Spleen (tissue), 11 donors: ENCODE measurements at regions not wholly inside any gene's neighbourhood (a gene's known extent, or its start where the extent isn't known, plus 50 kb on each side); places are given as distances from the start of the nearest gene placed in this dataset.

Experiments used
- DNase-seq: peaks from one replicate; pipeline ENCODE4 v3.0.0-alpha.2; 2020
- H3K27ac ChIP-seq, 8 donors: fragments of 200-600 bp; sonication (generic) in 7 of 8; 1 replicate in 4 of 8; 2 replicates in 4 of 8; pipeline versions ENCODE4 v1.5.0 to v1.8.0; 2016 to 2021; ENCODE audit warnings: inconsistent platforms in 4 of 8, mild to moderate bottlenecking in 4 of 8, moderate library complexity in 1 of 8
- H3K27me3 ChIP-seq, 7 donors: fragments of 200-600 bp; sonication (generic) in 6 of 7; replicated peaks in 1 of 7; 1 replicate in 4 of 7; 2 replicates in 3 of 7; pipeline versions ENCODE4 v1.5.0 to v1.8.0; 2016 to 2021; ENCODE audit warnings: inconsistent platforms in 3 of 7, mild to moderate bottlenecking in 1 of 7
- H3K36me3 ChIP-seq, 6 donors: fragments of 200-600 bp; sonication (generic) in 5 of 6; 1 replicate in 4 of 6; 2 replicates in 2 of 6; pipeline versions ENCODE4 v1.5.0 to v1.8.0; 2016 to 2021; ENCODE audit warnings: inconsistent platforms in 2 of 6
- H3K4me1 ChIP-seq, 6 donors: fragments of 200-600 bp; sonication (generic) in 5 of 6; 1 replicate in 3 of 6; 2 replicates in 3 of 6; pipeline versions ENCODE4 v1.5.0 to v1.8.0; 2016 to 2021; ENCODE audit warnings: inconsistent platforms in 3 of 6
- H3K4me3 ChIP-seq, 8 donors: fragments of 200-600 bp; sonication (generic) in 7 of 8; 1 replicate in 4 of 8; 2 replicates in 4 of 8; pipeline versions ENCODE4 v1.5.0 to v1.8.0; 2016 to 2021; ENCODE audit warnings: inconsistent platforms in 4 of 8, mild to moderate bottlenecking in 4 of 8, moderate library complexity in 2 of 8
- H3K9me3 ChIP-seq, 8 donors: fragments of 200-600 bp; sonication (generic) in 7 of 8; 1 replicate in 4 of 8; 2 replicates in 4 of 8; pipeline versions ENCODE4 v1.5.0 to v1.8.0; 2016 to 2021; ENCODE audit warnings: inconsistent platforms in 4 of 8
- CTCF ChIP-seq, 11 experiments: fragments of 200-600 bp in 7 of 11; fragments of 450-650 bp in 4 of 11; sonication (generic) in 4 of 11; IDR thresholded peaks in 8 of 11; conservative IDR thresholded peaks in 3 of 11; 1 replicate in 7 of 11; 2 replicates in 4 of 11; pipeline versions ENCODE4 v1.4.0 to v1.8.0; 2016 to 2021; ENCODE audit warnings: antibody characterized with exemption in 11 of 11, inconsistent platforms in 4 of 11, mild to moderate bottlenecking in 1 of 11
- POLR2A ChIP-seq, 3 donors: fragments of 450-650 bp; IDR thresholded peaks; one replicate each; pipeline ENCODE4 v1.5.1; 2017; ENCODE audit warnings: antibody characterized with exemption in 3 of 3, mild to moderate bottlenecking in 1 of 3
- POLR2AphosphoS5 ChIP-seq, 3 donors: sonication (generic); formaldehyde crosslinking; IDR thresholded peaks; one replicate each; pipeline ENCODE4 v1.5.1; 2017; ENCODE audit warnings: antibody characterized with exemption in 3 of 3
- WGBS, 5 donors: extraction: QIAGEN DNeasy Blood & Tissue Kit in 3 of 5; methylation state at CpG; one replicate each; pipeline versions ENCODE4 v1.1.5 to v1.1.7; 2013 to 2018; 5-methylcytosine and 5-hydroxymethylcytosine counted together
- intact Hi-C: fragments of 100-400 bp; cut with DNase I; formaldehyde crosslinking; loops from one replicate; pipeline ENCODE4 v1.15.0; 2023; ENCODE audit warnings: low total_unique reads
- donor health status: healthy with polysubstance abuse.
- donor health status: DM: no; HTN: no; CAD: no; lungs with moderate emphysema.
- donor health status: DM: no; HTN: no; CAD: no.
- donor health status: Bipolar disorder and iron deficiency.
- donor health status: healthy.
- donor health status: DM: no; HTN: no; CAD: no.
- donor health status: DM: yes; HTN: yes; CAD: no.

DNA sequence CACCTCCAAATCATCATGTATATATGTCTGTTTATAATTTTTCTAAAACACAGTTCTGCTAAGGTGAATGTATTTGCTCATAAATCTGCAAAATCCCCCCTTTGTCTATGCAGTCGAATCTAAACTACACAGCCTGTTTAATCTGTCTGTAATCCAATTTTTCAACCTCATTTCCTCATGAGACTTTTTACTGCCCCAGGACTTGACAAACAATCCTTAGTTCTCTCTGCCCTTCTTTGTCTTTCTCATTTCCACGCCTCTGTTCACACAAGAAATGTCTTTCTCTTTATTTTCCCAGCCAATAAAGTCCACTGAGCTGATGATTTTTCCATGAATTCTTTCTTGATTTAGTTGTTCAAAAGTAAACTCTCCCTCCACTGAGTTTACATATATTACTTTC lies 1154.3 kb downstream of the FAM181B start:
- TF ChIP-seq POLR2AphosphoS5 (IDR thresholded peaks at IDR 0.05) (no peak), CTCF (IDR thresholded peaks at IDR 0.05 in 8 of 11, conservative IDR thresholded peaks at IDR 0.05 in 3 of 11) (no peak)
- intact Hi-C loops: no loop called here
- Histone ChIP-seq H3K27me3 (no peaks in the 10 kb centered on the region), H3K36me3 (no peaks in the 10 kb centered on the region), H3K4me3 (no peak overlapping the region), H3K9me3 (no peaks in the 10 kb centered on the region), H3K27ac (no peak overlapping the region), H3K4me1 (no peaks in the 10 kb centered on the region)
- WGBS, 5 donors: 52 to 60% (median 57%) methylated on average over 2 of the region's 2 CpGs
- DNase-seq: no peak

- WGBS, 5 donors: 56 to 65% (median 60%) methylated on average over 4 of the region's 4 CpGs
- Histone ChIP-seq H3K27ac (no peak overlapping the region), H3K9me3 (no peaks in the 10 kb centered on the region), H3K4me1 (no peaks in the 10 kb centered on the region), H3K27me3 (no peaks in the 10 kb centered on the region), H3K36me3 (no peaks in the 10 kb centered on the region), H3K4me3 (no peak overlapping the region)
- TF ChIP-seq POLR2A (IDR thresholded peaks at IDR 0.05): no peak
- TF ChIP-seq CTCF (IDR thresholded peaks at IDR 0.05 in 8 of 11, conservative IDR thresholded peaks at IDR 0.05 in 3 of 11): no peak
- no peak for TF ChIP-seq POLR2AphosphoS5 (IDR thresholded peaks at IDR 0.05)
- no peak for DNase-seq
- intact Hi-C loops: no loop called here
Observed at GRCh38 chr11:81578571-81578970, 1155.1 kb downstream of the FAM181B start.

DNA sequence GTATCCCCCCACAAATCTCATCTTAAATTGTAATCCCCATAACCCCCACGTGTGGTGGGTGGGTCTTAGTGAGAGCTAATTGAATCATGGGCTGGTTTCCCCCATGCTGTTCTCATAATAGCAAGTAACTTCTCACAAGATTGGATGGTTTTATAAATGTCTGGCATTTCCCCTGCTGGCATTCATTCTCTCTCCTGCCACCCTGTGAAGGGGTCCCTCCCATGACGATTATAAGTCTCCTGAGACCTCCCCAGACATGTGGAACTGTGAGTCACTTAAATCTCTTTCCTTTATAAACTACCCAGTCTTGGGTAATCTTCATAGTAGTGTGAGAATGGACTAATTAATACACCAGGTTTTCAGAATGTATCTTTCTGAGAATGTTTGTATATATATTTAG lies 1159.4 kb downstream of the FAM181B start:
- Histone ChIP-seq H3K4me1 (no peaks in the 10 kb centered on the region), H3K36me3 (no peaks in the 10 kb centered on the region), H3K27me3 (no peaks in the 10 kb centered on the region), H3K4me3 (no peak overlapping the region), H3K9me3 (no peaks in the 10 kb centered on the region), H3K27ac (no peak overlapping the region)
- no peak for TF ChIP-seq CTCF (IDR thresholded peaks at IDR 0.05 in 8 of 11, conservative IDR thresholded peaks at IDR 0.05 in 3 of 11)
- 44 to 54% (median 51%) methylated on average over 2 of the region's 2 CpGs for WGBS, 5 donors
- intact Hi-C loops: no loop called here
- DNase-seq: no peak

DNA sequence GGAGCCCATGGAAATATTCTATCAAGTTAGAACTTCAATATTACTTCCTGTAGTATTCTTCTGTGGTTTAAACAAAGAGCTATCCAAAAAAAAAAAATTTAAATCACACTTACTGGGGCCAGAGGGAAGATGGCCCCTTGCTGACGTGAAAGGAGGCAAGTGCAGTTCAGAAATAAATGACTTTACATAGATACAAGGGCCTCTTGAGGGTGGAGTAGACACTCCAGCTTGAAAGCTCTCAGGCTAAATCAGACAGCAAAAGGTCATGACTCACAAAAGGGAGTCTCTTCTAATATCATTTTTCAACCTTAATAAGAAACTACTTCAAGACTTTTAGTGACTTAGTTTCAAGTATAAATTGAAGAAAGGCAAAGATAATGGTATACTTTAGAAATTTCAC lies 1160.3 kb downstream of the FAM181B start:
- WGBS, 5 donors: 46 to 64% (median 50%) methylated on average over 1 of the region's 1 CpG
- Histone ChIP-seq H3K27ac (no peak overlapping the region), H3K9me3 (no peaks in the 10 kb centered on the region), H3K4me3 (no peak overlapping the region), H3K4me1 (no peaks in the 10 kb centered on the region), H3K36me3 (no peaks in the 10 kb centered on the region), H3K27me3 (no peaks in the 10 kb centered on the region)
- TF ChIP-seq CTCF (IDR thresholded peaks at IDR 0.05 in 8 of 11, conservative IDR thresholded peaks at IDR 0.05 in 3 of 11) (no peak), POLR2A (IDR thresholded peaks at IDR 0.05) (no peak), POLR2AphosphoS5 (IDR thresholded peaks at IDR 0.05) (no peak)
- no peak for DNase-seq
- intact Hi-C loops: no loop called here
